Suprapubic skin (tissue), 3 donors: ENCODE measurements at regions not wholly inside any gene's neighbourhood (a gene's known extent, or its start where the extent isn't known, plus 50 kb on each side); places are given as distances from the start of the nearest gene placed in this dataset.
"Not testable (repeated sequence)": the region's sequence is repeated elsewhere in the genome, so short reads cannot be mapped to it uniquely, and the experiment has no call there.

ENCODE experiments used
- CTCF ChIP-seq, 2 donors: fragments of 200-600 bp in 1 of 2; fragments of 450-650 bp in 1 of 2; sonication (generic) in 1 of 2; IDR thresholded peaks; one replicate each; pipeline ENCODE4 v1.5.1; 2016 to 2019; ENCODE audit warnings: antibody characterized with exemption in 2 of 2, mild to moderate bottlenecking in 1 of 2, moderate library complexity in 1 of 2
- EP300 ChIP-seq: sonication (generic); formaldehyde crosslinking; IDR thresholded peaks from one replicate; pipeline ENCODE4 v1.6.1; 2017; ENCODE audit warnings: antibody characterized with exemption
- POLR2A ChIP-seq, 2 donors: fragments of 450-650 bp; IDR thresholded peaks; one replicate each; pipeline ENCODE4 v1.6.1; 2017; ENCODE audit warnings: antibody characterized with exemption in 2 of 2, mild to moderate bottlenecking in 2 of 2, moderate library complexity in 2 of 2

- not testable (repeated sequence) for TF ChIP-seq POLR2A (IDR thresholded peaks at IDR 0.05); CTCF (IDR thresholded peaks at IDR 0.05); EP300
Observed at GRCh38 chr22:11309777-11310176, 4218.2 kb upstream of the OR11H1 start.
